ENCODE measurements at regions not wholly inside any gene's neighbourhood (a gene's known extent, or its start where the extent isn't known, plus 50 kb on each side); places are given as distances from the start of the nearest gene placed in this dataset.

- TF ChIP-seq POLR2AphosphoS5 (IDR thresholded peaks at IDR 0.05) (no peak), CTCF (IDR thresholded peaks at IDR 0.05) (no peak), POLR2A (IDR thresholded peaks at IDR 0.05) (no peak)
Measured at GRCh38 chr5:124207118-124207517, 539.3 kb downstream of the ZNF608 start.
